ENCODE measurements at regions not wholly inside any gene's neighbourhood (a gene's known extent, or its start where the extent isn't known, plus 50 kb on each side); places are given as distances from the start of the nearest gene placed in this dataset.
"Not testable (repeated sequence)": the region's sequence is repeated elsewhere in the genome, so short reads cannot be mapped to it uniquely, and the experiment has no call there.

- no peak overlapping the region for H3K4me3 ChIP-seq (ENCODE audit: low read length)
- H3K9ac ChIP-seq (ENCODE audit: low read length), result no peak overlapping the region
- BruUV-seq (replicated peaks), result no TSS peak
- TF ChIP-seq CTCF (conservative IDR thresholded peaks at IDR 0.05; ENCODE audit: low read depth, low read length) (no peak), EZH2phosphoT487 (IDR thresholded peaks at IDR 0.05; ENCODE audit: borderline replicate concordance, low read length) (no peak), EZH2 (IDR thresholded peaks at IDR 0.05; ENCODE audit: low read length, unreplicated experiment) (no peak)
- no peaks in the 10 kb centered on the region for H3K79me2 ChIP-seq (ENCODE audit: low read length)
- no peaks in the 10 kb centered on the region for H3K36me3 ChIP-seq (ENCODE audit: low read depth, low read length)
- H3K9me2 ChIP-seq (replicated peaks; ENCODE audit: low read length), result no peaks in the 10 kb centered on the region
- intact Hi-C loops (cut with micrococcal nuclease), result no loop called here
- ChIA-PET CTCF (no interaction called here), POLR2A (ENCODE audit: unreplicated experiment) (interaction anchor here (0.7 kb wide), 1 partner anchor 166 kb away, joined by 3 read pairs; no protein-coding TSS in a partner anchor)
- no peaks in the 10 kb centered on the region for H3K9me3 ChIP-seq (ENCODE audit: low read length)
- H3K27ac ChIP-seq (ENCODE audit: low read length), result no peak overlapping the region
- ATAC-seq, result no peak
- H3F3A ChIP-seq (ENCODE audit: low read length, unreplicated experiment), result no peaks in the 10 kb centered on the region
- no peaks in the 10 kb centered on the region for H4K20me1 ChIP-seq (ENCODE audit: low read length)
- no peak for DNase-seq
- H3K4me1 ChIP-seq (ENCODE audit: insufficient read depth, low read length), result peaks cover 12% of the 10 kb centered on the region
- no peaks in the 10 kb centered on the region for H3K27me3 ChIP-seq (ENCODE audit: low read length)
- no peak overlapping the region for H2AFZ ChIP-seq (ENCODE audit: low read length)
- no peak overlapping the region for H3K4me2 ChIP-seq (ENCODE audit: low read length)
These were observed 160.6 kb downstream of the PLK2 start for GRCh38 chr5:58299256-58299655.

- H4K20me1 ChIP-seq (ENCODE audit: low read length), result no peaks in the 10 kb centered on the region
- ChIA-PET POLR2A (ENCODE audit: unreplicated experiment) (no interaction called here), CTCF (interaction anchor here (0.6 kb wide), 1 partner anchor 159 kb away, joined by 4 read pairs; no protein-coding TSS in a partner anchor)
- H3K4me1 ChIP-seq (ENCODE audit: insufficient read depth, low read length), result peaks cover 12% of the 10 kb centered on the region
- peak overlapping the region; percentile 32; the same call in 1 of the 2 replicates for H3K27ac ChIP-seq (ENCODE audit: low read length)
- TF ChIP-seq EZH2 (IDR thresholded peaks at IDR 0.05; ENCODE audit: low read length, unreplicated experiment) (no peak), EZH2phosphoT487 (IDR thresholded peaks at IDR 0.05; ENCODE audit: borderline replicate concordance, low read length) (no peak), CTCF (conservative IDR thresholded peaks at IDR 0.05; ENCODE audit: low read depth, low read length) (no peak)
- no peaks in the 10 kb centered on the region for H3K27me3 ChIP-seq (ENCODE audit: low read length)
- DNase-seq (peak; percentile 57), ATAC-seq (peak; percentile 91)
- H3F3A ChIP-seq (ENCODE audit: low read length, unreplicated experiment), result no peaks in the 10 kb centered on the region
- H3K79me2 ChIP-seq (ENCODE audit: low read length), result no peaks in the 10 kb centered on the region
- H3K9me2 ChIP-seq (replicated peaks; ENCODE audit: low read length), result no peaks in the 10 kb centered on the region
- H3K9ac ChIP-seq (ENCODE audit: low read length), result no peak overlapping the region
- BruUV-seq (replicated peaks), result no TSS peak
- H2AFZ ChIP-seq (ENCODE audit: low read length), result 0 out of 2 replicates have a peak overlapping the region, but pooled peaks have one; percentile 19
- H3K4me2 ChIP-seq (ENCODE audit: low read length), result 0 out of 2 replicates have a peak overlapping the region, but pooled peaks have one; percentile 8
- intact Hi-C loops (cut with micrococcal nuclease), result no loop called here
- no peaks in the 10 kb centered on the region for H3K9me3 ChIP-seq (ENCODE audit: low read length)
- H3K36me3 ChIP-seq (ENCODE audit: low read depth, low read length), result no peaks in the 10 kb centered on the region
- H3K4me3 ChIP-seq (ENCODE audit: low read length), result no peak overlapping the region
These were observed 165.1 kb downstream of the PLK2 start for GRCh38 chr5:58294598-58295305.

GRCh38 chr5:58288275-58288674 is 171.6 kb downstream of the PLK2 start:
- CTCF ChIA-PET, ATAC-seq: not testable (repeated sequence)

More at GRCh38 chr5:58288275-58288674, 171.6 kb downstream of the PLK2 start:
- H2AFZ ChIP-seq (ENCODE audit: low read length); H3F3A ChIP-seq (ENCODE audit: low read length, unreplicated experiment); H3K27me3 ChIP-seq (ENCODE audit: low read length); H3K9ac ChIP-seq (ENCODE audit: low read length); POLR2A ChIA-PET (ENCODE audit: unreplicated experiment); H3K4me1 ChIP-seq (ENCODE audit: insufficient read depth, low read length); H3K27ac ChIP-seq (ENCODE audit: low read length); H3K4me3 ChIP-seq (ENCODE audit: low read length); H4K20me1 ChIP-seq (ENCODE audit: low read length); H3K9me3 ChIP-seq (ENCODE audit: low read length); BruUV-seq (replicated peaks); DNase-seq; H3K36me3 ChIP-seq (ENCODE audit: low read depth, low read length); H3K9me2 ChIP-seq (replicated peaks; ENCODE audit: low read length); H3K79me2 ChIP-seq (ENCODE audit: low read length); H3K4me2 ChIP-seq (ENCODE audit: low read length); intact Hi-C loops (cut with micrococcal nuclease): not testable (repeated sequence)

All from PC-3 (cell line).